ENCODE measurements at regions not wholly inside any gene's neighbourhood (a gene's known extent, or its start where the extent isn't known, plus 50 kb on each side); places are given as distances from the start of the nearest gene placed in this dataset.

- no peaks in the 10 kb centered on the region for H3K9me3 ChIP-seq
- 72 to 78% (median 75%) methylated on average over 3 of the region's 3 CpGs for WGBS, 3 donors
- intact Hi-C loops (cut with DNase I) = no loop called here
Observed at GRCh38 chr14:98513558-98513957, 758.4 kb downstream of the BCL11B start.

DNA sequence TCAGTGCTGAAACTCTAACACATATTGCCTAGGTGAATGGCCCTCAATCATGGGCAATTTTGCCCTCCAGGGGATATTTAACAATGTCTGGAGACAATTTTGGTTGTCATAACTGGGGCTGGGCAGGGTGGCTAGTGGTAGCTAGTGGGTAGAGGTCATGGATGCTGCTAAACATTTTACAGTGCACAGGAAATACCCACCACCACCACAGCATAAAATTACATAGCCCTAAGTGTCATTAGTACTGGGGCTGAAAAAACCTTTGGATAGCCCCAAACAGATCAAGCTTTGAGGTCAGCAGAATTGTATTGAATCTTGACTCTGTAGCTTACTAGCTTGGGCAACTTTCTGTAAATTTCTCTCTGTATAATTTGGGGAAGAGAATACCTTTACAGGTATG is 758.0 kb downstream of the BCL11B start:
- ATAC-seq (no peak), DNase-seq (no peak)
- no peaks in the 10 kb centered on the region for H3K9me3 ChIP-seq
- intact Hi-C loops (cut with DNase I) = no loop called here
- no peak for TF ChIP-seq CTCF (IDR thresholded peaks at IDR 0.05)
- no peaks in the 10 kb centered on the region for H3K36me3 ChIP-seq (ENCODE audit: insufficient read depth in 1 of 2, low read depth in 1 of 2)
- no peaks in the 10 kb centered on the region for H3K4me1 ChIP-seq
- H3K27me3 ChIP-seq (ENCODE audit: insufficient read depth in 3 of 3, low read length in 2 of 3) = peaks cover 0 to 3% (median 0%) of the 10 kb centered on the region in 3 donors
- no peak overlapping the region for H3K4me3 ChIP-seq
- no peak overlapping the region for H3K27ac ChIP-seq

More at GRCh38 chr14:98513558-98513957, 758.4 kb downstream of the BCL11B start:
- Histone ChIP-seq H3K4me1 (no peaks in the 10 kb centered on the region), H3K27me3 (ENCODE audit: insufficient read depth in 3 of 3, low read length in 2 of 3) (peaks cover 0 to 3% (median 0%) of the 10 kb centered on the region in 3 donors), H3K27ac (no peak overlapping the region), H3K4me3 (no peak overlapping the region), H3K36me3 (ENCODE audit: insufficient read depth in 1 of 2, low read depth in 1 of 2) (no peaks in the 10 kb centered on the region)
- DNase-seq (no peak), ATAC-seq (no peak)
- TF ChIP-seq CTCF (IDR thresholded peaks at IDR 0.05) = no peak

- intact Hi-C loops (cut with DNase I) = no loop called here
- ATAC-seq = no peak
- WGBS, 3 donors = 76 to 90% (median 84%) methylated on average over 3 of the region's 3 CpGs
Observed at GRCh38 chr14:98536256-98536655, 735.7 kb downstream of the BCL11B start.

DNA sequence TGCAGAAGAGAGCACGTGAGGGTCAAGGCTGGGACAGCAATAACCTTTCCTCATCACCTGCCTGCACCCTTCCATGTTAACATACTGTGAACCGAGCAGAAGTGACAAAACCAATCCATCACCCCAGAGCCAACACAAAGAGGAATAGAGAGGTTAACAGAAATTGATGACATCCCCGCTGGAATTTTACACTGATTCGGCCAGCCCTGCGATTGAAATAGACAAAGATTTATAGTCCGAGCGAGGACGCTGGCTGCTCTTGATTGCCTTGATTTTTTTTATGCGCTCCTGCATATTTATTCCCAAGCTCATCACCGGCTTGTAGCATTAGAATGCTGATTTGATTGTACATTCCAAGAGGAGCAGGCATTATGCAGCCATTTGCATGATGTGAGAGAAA is 729.7 kb downstream of the BCL11B start:
- DNase-seq = no peak
- no peak for TF ChIP-seq CTCF (IDR thresholded peaks at IDR 0.05)
- WGBS, 3 donors = 66 to 70% (median 66%) methylated on average over 10 of the region's 10 CpGs
- Histone ChIP-seq H3K36me3 (ENCODE audit: insufficient read depth in 1 of 2, low read depth in 1 of 2) (no peaks in the 10 kb centered on the region), H3K4me3 (no peak overlapping the region), H3K27ac (no peak overlapping the region), H3K9me3 (no peaks in the 10 kb centered on the region), H3K4me1 (no peaks in the 10 kb centered on the region), H3K27me3 (ENCODE audit: insufficient read depth in 3 of 3, low read length in 2 of 3) (no peaks in the 10 kb centered on the region)
- ATAC-seq = no peak
- intact Hi-C loops (cut with DNase I) = no loop called here

More at GRCh38 chr14:98536256-98536655, 735.7 kb downstream of the BCL11B start:
- TF ChIP-seq CTCF (IDR thresholded peaks at IDR 0.05) = no peak
- Histone ChIP-seq H3K4me3 (no peak overlapping the region), H3K27me3 (ENCODE audit: insufficient read depth in 3 of 3, low read length in 2 of 3) (no peaks in the 10 kb centered on the region), H3K4me1 (no peaks in the 10 kb centered on the region), H3K36me3 (ENCODE audit: insufficient read depth in 1 of 2, low read depth in 1 of 2) (no peaks in the 10 kb centered on the region), H3K27ac (no peak overlapping the region), H3K9me3 (no peaks in the 10 kb centered on the region)
- no peak for DNase-seq

GRCh38 chr14:98543074-98543473 is 728.9 kb downstream of the BCL11B start:
- no peaks in the 10 kb centered on the region for H3K4me1 ChIP-seq
- no peak overlapping the region for H3K27ac ChIP-seq
- no peak overlapping the region for H3K4me3 ChIP-seq
- intact Hi-C loops (cut with DNase I) = no loop called here
- no peak for ATAC-seq
- no peak for TF ChIP-seq CTCF (IDR thresholded peaks at IDR 0.05)
- no peaks in the 10 kb centered on the region for H3K9me3 ChIP-seq
- no peaks in the 10 kb centered on the region for H3K36me3 ChIP-seq (ENCODE audit: insufficient read depth in 1 of 2, low read depth in 1 of 2)
- no peak for DNase-seq
- H3K27me3 ChIP-seq (ENCODE audit: insufficient read depth in 3 of 3, low read length in 2 of 3) = no peaks in the 10 kb centered on the region
- 29 to 45% (median 37%) methylated on average over 2 of the region's 2 CpGs for WGBS, 3 donors

Data from psoas muscle (tissue), 7 donors.